ENCODE measurements at regions not wholly inside any gene's neighbourhood (a gene's known extent, or its start where the extent isn't known, plus 50 kb on each side); places are given as distances from the start of the nearest gene placed in this dataset.

DNA sequence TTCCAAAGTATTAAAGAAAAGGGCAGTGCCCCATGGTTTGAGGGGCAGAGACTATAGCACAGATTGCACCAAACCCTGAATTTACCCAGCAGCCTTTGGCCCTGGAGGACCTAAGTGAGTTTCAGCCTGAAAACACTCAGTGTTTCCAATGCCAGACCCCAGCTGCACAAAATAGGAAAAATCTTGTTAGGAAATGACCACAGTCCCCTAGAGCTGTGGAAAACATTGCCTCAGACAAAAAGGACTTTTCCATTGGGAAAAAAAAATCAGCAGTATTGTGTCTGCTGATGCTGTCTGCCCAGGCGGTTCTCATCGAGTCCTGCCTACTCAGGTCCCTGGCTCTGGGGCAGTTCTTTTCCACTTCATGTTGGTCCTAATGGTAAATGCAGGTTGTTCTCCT lies 121.7 kb upstream of the DLG1 start:
- TF ChIP-seq, protein P1, sequence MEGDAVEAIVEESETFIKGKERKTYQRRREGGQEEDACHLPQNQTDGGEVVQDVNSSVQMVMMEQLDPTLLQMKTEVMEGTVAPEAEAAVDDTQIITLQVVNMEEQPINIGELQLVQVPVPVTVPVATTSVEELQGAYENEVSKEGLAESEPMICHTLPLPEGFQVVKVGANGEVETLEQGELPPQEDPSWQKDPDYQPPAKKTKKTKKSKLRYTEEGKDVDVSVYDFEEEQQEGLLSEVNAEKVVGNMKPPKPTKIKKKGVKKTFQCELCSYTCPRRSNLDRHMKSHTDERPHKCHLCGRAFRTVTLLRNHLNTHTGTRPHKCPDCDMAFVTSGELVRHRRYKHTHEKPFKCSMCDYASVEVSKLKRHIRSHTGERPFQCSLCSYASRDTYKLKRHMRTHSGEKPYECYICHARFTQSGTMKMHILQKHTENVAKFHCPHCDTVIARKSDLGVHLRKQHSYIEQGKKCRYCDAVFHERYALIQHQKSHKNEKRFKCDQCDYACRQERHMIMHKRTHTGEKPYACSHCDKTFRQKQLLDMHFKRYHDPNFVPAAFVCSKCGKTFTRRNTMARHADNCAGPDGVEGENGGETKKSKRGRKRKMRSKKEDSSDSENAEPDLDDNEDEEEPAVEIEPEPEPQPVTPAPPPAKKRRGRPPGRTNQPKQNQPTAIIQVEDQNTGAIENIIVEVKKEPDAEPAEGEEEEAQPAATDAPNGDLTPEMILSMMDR (conservative IDR thresholded peaks at IDR 0.05; ENCODE audit: low read length) = no peak
- no peak for TF ChIP-seq EZH2phosphoT487 (IDR thresholded peaks at IDR 0.05; ENCODE audit: borderline replicate concordance, low read depth, low read length)
